Right ventricle myocardium inferior (tissue), 1 donor: ENCODE measurements at regions not wholly inside any gene's neighbourhood (a gene's known extent, or its start where the extent isn't known, plus 50 kb on each side); places are given as distances from the start of the nearest gene placed in this dataset.

Source experiments
- ATAC-seq: fragments of 200-7000 bp; cut with Tn5 transposase; one replicate; pipeline ENCODE4 v1.9.1; 2020; ENCODE audit warnings: mild to moderate bottlenecking, moderate library complexity
- DNase-seq: peaks from one replicate; pipeline ENCODE4 v3.0.0; 2021; ENCODE audit errors: missing footprints
- intact Hi-C: fragments of 100-400 bp; cut with DNase I; formaldehyde crosslinking; loops from one replicate; pipeline ENCODE4 v1.11.0; 2022
- donor health status: DM: no; HTN: yes; CAD: no; lungs with severe emphysema.

DNA sequence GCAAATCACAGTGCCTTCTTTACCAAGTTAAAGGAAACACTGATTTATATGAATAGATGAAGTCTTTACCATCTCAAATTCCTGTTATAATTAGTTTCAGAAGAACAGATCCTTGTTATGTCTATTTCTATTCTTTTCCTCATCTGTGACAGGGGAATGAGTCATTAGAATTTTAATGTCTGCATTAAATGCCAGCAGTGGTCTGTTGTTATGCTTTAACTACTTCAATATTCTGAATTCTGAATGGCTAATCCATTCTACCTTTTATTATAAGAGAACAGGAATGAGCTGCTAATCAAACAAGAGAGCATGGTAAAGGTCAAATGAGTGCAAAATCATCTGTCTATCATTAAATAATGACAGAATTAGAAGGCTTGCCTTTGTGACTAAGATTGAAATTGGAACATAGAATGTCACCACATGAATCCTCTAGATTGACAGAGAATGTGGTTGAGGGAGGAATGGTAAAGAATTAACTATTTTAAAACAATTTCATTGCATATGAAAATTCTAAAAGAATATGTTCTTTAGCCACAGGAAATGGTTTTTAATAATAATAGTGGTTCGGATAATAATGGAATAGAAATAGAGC is 935.5 kb downstream of the ADGRL3 start:
- ATAC-seq (no peak), DNase-seq (no peak)
- intact Hi-C loops = loop anchor here (5.0 to 10.0 kb wide), 3 partner anchors 89 to 591 kb away; no protein-coding TSS in a partner anchor

DNA sequence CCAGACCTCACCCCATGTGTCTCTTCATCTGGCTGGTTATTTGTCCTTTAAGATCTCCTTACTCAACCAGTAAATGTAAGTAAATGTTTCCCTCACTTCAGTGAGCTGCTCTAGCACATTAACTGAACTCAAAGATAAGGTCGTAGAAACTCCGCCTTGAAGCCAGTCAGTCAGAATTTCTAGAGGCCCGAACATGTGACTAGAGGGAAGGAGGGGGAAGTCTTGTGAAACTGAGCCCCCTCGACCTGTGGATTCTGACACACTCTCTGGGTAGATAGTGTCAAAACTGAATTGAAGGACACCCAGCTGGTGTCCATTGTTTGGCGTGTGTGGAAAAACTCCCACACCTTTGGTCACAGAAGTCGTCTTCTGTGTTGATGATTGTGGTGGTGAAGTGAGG is 933.9 kb downstream of the ADGRL3 start:
- ATAC-seq (peak; percentile 91), DNase-seq (no peak)
- intact Hi-C loops = loop anchor here (10.0 kb wide), 2 partner anchors 91 to 589 kb away; no protein-coding TSS in a partner anchor

- DNase-seq (no peak), ATAC-seq (peak; percentile 83)
- intact Hi-C loops = loop anchor here (10.0 kb wide), 2 partner anchors 92 to 588 kb away; no protein-coding TSS in a partner anchor
Measured at GRCh38 chr4:62133101-62133897, 933.2 kb downstream of the ADGRL3 start.

DNA sequence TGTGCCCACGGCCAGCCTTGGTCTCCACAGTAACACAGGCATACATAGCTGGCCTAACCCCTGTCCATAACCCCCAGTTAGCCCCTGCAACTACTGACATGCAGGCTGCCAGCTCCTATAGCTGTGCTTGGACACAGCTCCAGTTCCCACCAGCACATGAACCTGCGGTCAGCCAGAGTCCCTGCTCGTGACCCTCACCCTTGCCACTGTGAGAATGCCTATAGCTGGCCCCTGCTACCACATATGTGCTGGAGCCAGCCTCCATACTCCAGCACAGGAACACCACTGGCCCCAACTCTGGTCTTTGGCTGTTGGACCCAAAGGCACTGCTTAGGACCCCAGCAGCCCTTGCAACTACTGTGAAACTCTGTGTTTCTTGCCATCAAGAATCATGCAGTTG is 930.9 kb downstream of the ADGRL3 start:
- no peak for DNase-seq
- intact Hi-C loops = loop anchor here (10.0 kb wide), 2 partner anchors 94 to 586 kb away; no protein-coding TSS in a partner anchor
- ATAC-seq = no peak

GRCh38 chr4:62130637-62131036 is 930.5 kb downstream of the ADGRL3 start:
- intact Hi-C loops = loop anchor here (10.0 kb wide), 2 partner anchors 94 to 586 kb away; no protein-coding TSS in a partner anchor
- ATAC-seq (no peak), DNase-seq (no peak)

GRCh38 chr4:62130230-62130629 is 930.1 kb downstream of the ADGRL3 start:
- ATAC-seq (no peak), DNase-seq (no peak)
- intact Hi-C loops = loop anchor here (10.0 kb wide), 2 partner anchors 95 to 585 kb away; no protein-coding TSS in a partner anchor
